22Rv1 (cell line): ENCODE measurements at regions not wholly inside any gene's neighbourhood (a gene's known extent, or its start where the extent isn't known, plus 50 kb on each side); places are given as distances from the start of the nearest gene placed in this dataset.

Experiments
- H3K27ac ChIP-seq: fragments of 450-650 bp; 2 replicates; pipeline ENCODE4 v1.5.1; 2017
- ZFX ChIP-seq: fragments of 450-650 bp; IDR thresholded peaks from 2 replicates; pipeline ENCODE4 v1.6.1; 2017; ENCODE audit warnings: antibody characterized with exemption, borderline replicate concordance
- TF ChIP-seq, protein P1 (sequence below): fragments of 450-650 bp; IDR thresholded peaks from 2 replicates; pipeline ENCODE4 v1.5.1; 2017; ENCODE audit warnings: mild to moderate bottlenecking

DNA sequence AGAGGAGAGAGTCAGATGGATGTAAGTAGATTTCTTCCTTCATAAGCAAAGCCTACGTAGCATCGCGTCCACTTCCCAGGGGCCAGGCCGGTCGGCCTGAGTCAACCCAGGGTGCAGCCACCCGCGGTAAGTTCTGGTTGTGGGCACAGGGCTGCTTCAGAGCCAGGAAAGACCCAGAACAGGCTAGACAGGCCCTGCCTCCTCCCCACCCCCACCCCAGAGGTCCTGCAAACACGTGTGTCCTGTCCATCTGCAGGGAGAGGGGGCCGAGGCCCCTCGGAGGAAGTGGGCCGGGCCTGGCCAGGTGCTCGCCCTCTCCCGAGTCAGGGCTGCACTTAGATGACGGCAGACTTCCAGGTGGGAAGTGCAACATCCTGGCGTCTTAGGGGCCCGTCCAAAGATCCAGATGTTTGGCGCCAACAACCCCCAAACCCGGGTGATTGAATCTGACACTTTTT lies 100.8 kb upstream of the ALDH1A3 start:
- no peak for TF ChIP-seq ZFX
- TF ChIP-seq, protein P1, sequence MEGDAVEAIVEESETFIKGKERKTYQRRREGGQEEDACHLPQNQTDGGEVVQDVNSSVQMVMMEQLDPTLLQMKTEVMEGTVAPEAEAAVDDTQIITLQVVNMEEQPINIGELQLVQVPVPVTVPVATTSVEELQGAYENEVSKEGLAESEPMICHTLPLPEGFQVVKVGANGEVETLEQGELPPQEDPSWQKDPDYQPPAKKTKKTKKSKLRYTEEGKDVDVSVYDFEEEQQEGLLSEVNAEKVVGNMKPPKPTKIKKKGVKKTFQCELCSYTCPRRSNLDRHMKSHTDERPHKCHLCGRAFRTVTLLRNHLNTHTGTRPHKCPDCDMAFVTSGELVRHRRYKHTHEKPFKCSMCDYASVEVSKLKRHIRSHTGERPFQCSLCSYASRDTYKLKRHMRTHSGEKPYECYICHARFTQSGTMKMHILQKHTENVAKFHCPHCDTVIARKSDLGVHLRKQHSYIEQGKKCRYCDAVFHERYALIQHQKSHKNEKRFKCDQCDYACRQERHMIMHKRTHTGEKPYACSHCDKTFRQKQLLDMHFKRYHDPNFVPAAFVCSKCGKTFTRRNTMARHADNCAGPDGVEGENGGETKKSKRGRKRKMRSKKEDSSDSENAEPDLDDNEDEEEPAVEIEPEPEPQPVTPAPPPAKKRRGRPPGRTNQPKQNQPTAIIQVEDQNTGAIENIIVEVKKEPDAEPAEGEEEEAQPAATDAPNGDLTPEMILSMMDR = no peak
- H3K27ac ChIP-seq = no peak overlapping the region

- H3K27ac ChIP-seq = no peak overlapping the region
Measured at GRCh38 chr15:100779331-100780207, 100.1 kb upstream of the ALDH1A3 start.

DNA sequence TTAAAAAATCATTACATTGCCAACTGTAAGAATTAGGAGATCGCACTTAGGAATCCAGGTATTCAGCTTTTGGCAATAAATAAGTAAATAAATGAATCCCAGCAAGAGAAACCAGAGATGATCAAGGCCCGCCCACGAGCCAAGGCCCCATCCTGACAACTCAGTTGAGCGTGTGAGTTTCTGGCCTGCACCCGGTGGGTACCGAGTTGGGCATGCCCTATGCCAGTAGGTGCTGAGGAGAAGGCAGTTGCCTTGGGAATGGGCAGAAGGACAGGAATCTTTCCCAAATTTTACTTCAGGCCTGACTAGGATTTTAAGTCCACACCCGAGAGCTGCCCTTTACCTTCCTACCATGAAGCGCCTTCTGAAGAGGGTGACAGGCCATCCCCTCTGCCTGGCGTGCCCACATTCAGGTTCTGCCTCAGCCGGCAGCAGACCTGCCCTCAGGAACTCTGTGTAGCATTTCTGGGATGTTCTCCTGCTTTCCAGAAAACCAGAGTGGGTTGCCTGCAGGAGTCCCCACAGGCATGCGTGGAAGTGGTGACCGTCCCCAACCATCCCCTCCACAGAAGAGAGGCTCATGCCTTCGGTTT lies 99.3 kb upstream of the ALDH1A3 start:
- no peak for TF ChIP-seq ZFX
- TF ChIP-seq, protein P1 = no peak
- H3K27ac ChIP-seq = no peak overlapping the region

More at GRCh38 chr15:100779331-100780207, 100.1 kb upstream of the ALDH1A3 start:
- TF ChIP-seq ZFX = no peak
- TF ChIP-seq, protein P1 = no peak

DNA sequence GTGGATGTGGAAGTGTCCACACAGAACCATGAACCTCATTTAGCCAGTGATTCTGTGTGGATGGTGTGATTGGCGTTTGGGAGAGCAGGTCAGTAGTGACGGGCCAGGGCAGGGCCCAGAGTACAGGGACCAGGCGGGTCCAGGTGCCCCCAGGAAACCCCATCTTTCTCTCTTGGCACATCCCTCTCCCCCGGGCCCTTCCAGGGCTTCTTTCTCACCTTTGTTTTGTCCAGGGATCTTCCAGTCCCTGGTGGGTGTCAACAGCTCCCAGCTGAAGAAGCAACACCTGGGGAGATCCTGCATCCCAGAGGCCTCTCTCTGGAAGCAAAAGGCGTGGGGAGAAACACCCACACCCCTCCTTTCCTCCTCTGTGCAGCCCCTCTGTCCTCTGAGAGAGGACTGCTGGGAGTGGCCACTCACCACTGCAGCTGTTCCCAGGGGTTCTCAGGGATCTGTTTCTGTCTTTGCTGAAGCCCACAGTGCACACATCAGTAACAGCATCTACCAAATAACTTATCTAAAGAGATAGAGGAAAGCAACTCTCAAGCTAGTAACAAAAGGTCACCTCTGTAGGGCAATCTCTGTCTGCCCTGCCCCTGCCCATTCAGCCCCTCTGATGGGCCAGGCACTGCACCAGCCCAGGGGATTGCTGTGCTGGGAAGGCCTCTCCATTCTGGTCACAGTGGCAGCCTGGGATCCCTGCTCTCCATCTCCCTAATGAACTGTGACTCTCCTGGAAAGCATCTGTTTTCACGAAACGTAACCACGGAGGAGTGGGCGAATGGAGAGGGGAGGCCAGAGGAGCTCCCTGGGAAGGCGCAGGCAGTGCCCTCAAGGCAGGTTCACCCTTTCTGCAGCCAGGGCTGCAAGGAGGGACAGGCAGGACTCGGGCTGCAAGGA lies 98.3 kb upstream of the ALDH1A3 start:
- TF ChIP-seq ZFX = no peak
- TF ChIP-seq, protein P1 = no peak
- no peak overlapping the region for H3K27ac ChIP-seq

- no peak overlapping the region for H3K27ac ChIP-seq
Measured at GRCh38 chr15:100781961-100782530, 97.6 kb upstream of the ALDH1A3 start.

GRCh38 chr15:100783291-100783690 lies 96.3 kb upstream of the ALDH1A3 start:
- TF ChIP-seq, protein P1 = no peak
- TF ChIP-seq ZFX = no peak
- H3K27ac ChIP-seq = no peak overlapping the region

More at GRCh38 chr15:100781961-100782530, 97.6 kb upstream of the ALDH1A3 start:
- TF ChIP-seq, protein P1 = no peak
- TF ChIP-seq ZFX = no peak
